NCI-H1930 (cell line): ENCODE measurements at regions not wholly inside any gene's neighbourhood (a gene's known extent, or its start where the extent isn't known, plus 50 kb on each side); places are given as distances from the start of the nearest gene placed in this dataset.

Experiments used
- DNase-seq, 2 experiments: peaks; one replicate each; lab custom pipeline; 2025; lab: John Stamatoyannopoulos, UW

- DNase-seq = no peak
Measured at GRCh38 chr2:59733970-59734369, 819.5 kb downstream of the BCL11A start.

- no peak for DNase-seq
Measured at GRCh38 chr2:59733567-59733930, 819.9 kb downstream of the BCL11A start.

- no peak for DNase-seq
Measured at GRCh38 chr2:59732871-59733566, 820.4 kb downstream of the BCL11A start.

GRCh38 chr2:59727121-59727590, 826.3 kb downstream of the BCL11A start:
- DNase-seq = no peak

GRCh38 chr2:59726228-59727120, 827.0 kb downstream of the BCL11A start:
- DNase-seq = no peak

DNA sequence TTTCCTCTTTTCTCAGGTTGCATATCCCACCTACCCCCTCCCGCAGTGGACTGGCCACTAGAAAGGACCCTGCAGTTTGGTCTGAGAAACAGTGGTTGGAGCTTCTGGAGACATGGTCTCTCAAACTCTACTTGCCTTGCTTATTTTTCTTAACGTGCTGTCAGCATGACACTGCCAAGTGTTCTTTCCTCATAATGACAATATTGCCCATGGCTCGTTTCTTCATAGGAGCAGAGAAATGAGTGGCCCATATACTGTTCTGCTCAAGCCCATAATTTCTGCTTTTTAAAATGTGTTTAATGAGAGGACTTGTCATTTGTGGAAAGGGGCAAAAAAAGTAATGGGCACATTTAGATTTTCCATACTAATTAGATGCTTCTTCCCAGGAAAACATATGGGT, 828.7 kb downstream of the BCL11A start:
- no peak for DNase-seq

DNA sequence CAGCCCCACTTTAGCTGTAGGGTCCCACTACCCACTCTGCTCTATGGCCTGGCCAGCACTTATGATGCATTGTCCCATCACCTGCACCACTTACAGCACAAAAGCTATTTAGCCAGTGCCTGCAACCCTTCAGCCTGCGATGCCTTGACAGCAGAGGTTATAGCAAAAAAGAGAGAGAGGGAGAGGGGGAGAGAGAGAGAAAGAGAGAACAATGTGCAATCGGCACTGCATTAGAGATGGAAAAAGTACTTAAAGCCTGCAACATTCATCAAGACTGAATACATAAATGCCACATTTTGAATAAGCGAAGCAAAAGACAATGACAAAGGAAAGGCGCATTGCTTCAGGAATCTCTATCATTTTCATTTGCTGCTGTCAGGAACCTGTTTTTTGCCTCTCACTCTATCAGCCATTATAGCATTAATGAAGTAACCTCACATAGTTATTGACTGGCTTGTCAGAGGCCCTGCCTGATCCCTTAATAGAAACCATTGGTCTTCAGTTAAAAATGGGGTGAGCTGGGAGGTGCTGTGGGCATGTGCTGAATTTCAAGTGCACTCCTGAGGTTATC, 833.1 kb downstream of the BCL11A start:
- no peak for DNase-seq

GRCh38 chr2:59713577-59713976, 839.9 kb downstream of the BCL11A start:
- no peak for DNase-seq

GRCh38 chr2:59711121-59711520, 842.3 kb downstream of the BCL11A start:
- DNase-seq = no peak

DNA sequence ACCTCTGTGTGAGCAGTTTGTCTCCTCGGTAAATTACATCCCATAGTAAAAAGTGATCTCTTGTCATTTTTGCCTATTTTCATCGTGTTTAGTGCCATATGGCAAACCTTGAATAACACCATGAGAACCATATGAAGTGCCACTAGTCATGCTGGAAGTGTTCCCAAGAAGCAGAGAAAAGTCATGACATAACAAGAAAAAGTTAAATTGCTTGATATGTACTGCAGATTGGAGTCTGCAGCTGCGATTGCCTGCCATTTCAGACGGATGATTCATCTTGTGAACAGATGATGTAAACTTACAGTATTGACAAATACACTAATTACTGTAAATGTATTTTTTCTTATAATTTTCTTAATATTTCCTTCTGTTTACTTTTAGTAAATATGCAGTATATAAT, 846.7 kb downstream of the BCL11A start:
- DNase-seq = no peak

DNA sequence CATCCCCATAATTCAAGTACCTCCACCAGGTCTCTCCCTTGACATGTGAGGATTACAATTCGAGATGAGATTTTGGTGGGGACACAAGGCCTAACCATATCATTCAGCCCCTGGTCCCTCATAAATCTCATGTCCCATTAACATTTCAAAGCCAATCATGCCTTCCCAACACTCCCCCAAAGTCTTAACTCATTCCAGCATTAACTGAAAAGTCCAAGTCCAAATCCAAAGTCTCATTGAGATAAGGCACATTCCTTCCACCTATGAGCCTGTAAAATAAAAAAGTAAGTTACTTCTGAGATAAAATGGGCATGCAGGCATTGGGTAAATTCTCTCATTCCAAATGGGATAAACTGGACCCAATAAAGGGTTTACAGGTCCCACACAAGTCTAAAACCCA, 849.7 kb downstream of the BCL11A start:
- DNase-seq = no peak

DNA sequence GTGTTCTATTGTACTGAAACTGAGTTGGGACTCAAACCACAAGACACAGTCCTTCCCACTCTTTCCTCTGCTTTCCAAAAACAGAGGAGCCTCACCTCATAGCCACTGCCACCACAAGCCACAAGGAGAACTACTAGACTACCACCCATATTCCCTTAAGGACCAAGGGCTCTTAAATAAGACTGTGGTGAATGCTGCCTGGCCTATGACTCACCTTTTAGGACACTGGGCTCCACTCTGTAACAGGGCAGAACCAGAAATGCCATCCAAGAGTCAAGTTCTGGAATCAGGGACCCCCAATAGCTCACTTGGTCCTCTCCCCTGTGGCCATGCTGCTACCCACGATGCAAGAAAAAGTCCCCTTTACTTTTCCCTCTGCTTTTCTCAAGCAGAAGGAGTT, 851.4 kb downstream of the BCL11A start:
- DNase-seq = no peak

GRCh38 chr2:59701271-59701994, 852.0 kb downstream of the BCL11A start:
- no peak for DNase-seq

DNA sequence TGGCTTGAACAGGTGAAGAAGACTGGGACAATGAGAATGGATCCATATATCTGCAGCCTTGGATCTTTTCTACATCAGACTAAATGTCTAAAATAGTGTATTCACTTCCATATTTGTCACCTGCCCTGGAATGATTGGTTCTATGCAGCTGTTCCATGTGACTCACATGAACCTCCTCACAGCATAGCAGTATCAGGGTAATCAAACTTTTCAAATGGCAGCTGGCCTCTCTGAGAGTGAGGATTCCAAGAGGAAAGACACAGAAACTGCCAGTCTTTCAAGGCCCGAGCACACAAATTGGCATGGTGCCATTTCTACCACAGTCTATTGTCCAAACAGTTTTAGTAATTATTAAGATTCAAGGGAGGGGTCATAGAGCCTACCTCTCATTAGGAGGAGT, 859.3 kb downstream of the BCL11A start:
- DNase-seq = no peak

DNA sequence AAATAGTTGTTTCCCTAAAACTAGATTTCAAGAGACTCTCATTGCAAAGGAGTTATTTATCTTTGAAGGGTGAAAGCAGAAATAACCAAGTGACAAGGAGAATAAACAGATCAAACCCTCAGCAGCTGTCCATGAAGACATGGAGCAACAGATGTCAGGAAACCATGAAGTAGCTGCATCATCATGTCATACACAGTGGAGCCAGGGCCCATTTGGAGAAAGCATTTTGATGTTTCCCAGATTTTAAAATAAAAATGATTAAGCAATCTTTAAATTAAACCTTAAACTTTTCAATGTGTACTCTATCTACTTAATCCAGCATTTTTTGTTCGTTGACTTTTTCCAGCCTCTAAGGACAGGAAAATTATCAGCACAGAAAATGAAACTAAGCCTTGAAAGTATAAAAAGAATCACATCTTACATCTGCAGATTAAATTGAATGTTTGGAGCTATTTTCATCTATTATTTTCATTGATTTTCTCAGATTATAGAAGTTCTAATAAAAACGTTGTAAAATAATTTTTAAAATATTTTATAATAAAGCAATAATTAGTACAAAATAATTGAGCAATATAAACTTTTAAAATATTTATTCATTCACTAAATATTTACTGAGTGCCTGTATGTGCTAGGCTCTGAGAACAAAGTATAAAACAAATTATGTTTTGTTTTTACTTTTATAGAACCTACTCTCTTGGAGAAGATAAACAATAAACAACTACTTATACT, 860.1 kb downstream of the BCL11A start:
- DNase-seq = no peak

- DNase-seq = no peak
Measured at GRCh38 chr2:59691518-59692190, 861.8 kb downstream of the BCL11A start.

GRCh38 chr2:59690849-59691248, 862.6 kb downstream of the BCL11A start:
- DNase-seq = no peak

GRCh38 chr2:59684771-59685166, 868.7 kb downstream of the BCL11A start:
- no peak for DNase-seq

DNA sequence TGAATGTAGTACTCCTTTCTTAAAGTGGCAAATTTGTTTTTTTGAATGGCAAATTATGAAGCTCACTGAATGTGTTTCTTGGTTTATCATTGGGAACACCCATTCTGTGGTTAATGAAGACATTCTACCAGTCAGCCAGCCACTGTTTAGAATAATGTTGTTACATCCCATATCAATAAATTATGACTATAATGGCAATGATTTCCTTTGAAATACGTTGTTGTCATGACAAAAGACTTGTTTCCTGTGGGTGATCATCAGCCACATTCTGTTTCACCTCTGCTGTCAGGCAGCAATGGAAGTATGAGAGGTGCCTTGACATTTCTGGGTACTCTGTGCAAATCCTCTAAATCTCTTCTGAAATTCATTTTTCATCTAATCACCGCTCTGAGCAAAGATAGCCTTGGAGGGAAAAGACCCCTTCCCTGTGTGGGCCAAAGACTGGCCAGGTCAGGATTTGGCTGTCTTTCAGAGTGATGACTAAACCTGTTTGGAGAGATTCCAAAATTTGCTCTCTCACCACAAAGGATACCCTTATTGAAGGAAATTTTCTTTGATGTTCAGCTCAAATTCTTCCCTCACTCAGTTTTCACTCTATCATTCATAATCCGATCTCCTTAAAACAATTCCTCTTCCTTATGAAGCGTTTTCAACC, 869.2 kb downstream of the BCL11A start:
- DNase-seq = no peak

DNA sequence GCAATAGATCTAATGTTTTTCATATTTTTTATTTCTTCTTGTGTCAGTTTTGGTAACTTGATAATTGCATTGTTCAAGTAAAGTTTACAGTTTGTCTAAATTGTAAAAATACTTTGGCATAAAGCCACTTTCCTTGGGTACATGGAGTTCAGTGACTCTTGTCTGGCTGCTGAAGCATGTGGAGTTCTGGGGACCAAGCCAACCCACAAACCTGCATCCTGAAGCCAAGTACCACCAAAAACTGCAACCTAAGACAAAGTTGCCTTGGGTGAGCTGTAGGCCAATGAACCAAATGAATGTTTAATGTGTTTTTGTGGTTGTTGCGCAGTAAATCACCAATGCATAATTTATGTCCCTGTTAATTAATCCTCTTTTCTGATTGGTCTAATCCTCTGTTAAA, 872.6 kb downstream of the BCL11A start:
- no peak for DNase-seq

- DNase-seq = no peak
Measured at GRCh38 chr2:59677158-59677557, 876.3 kb downstream of the BCL11A start.
